HuH-7 (cell line): ENCODE measurements at regions not wholly inside any gene's neighbourhood (a gene's known extent, or its start where the extent isn't known, plus 50 kb on each side); places are given as distances from the start of the nearest gene placed in this dataset.
A peak's percentile ranks its signal among the peaks of the same experiment; 100 is the strongest.

Experiments used
- DNase-seq: peaks from one replicate; pipeline ENCODE4 v3.0.0; 2011; ENCODE audit warnings: low spot score

- no peak for DNase-seq
Measured at GRCh38 chr15:25955628-25956027, 92.5 kb upstream of the ATP10A start.

- DNase-seq = no peak
Measured at GRCh38 chr15:25954398-25954797, 91.3 kb upstream of the ATP10A start.

DNA sequence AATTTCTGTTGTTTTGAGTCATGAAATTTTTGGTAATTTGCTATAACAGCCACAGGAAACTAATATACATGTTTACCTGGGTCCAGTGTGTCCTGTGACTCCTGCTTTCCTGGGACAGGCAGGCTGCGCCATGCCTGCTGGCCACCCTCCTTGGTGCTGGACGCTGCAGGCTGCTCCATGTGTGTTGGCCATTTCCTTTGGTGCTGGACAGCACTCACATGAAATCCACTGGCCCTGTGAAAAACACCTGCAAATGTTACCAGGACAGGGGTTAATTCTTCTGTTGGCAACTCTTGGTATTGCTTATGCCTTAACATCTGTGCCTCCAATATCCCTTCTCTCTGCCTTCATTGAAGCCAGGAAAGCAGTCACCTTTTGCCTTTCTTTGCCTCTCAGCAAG lies 86.9 kb upstream of the ATP10A start:
- no peak for DNase-seq

GRCh38 chr15:25947323-25948314 lies 84.5 kb upstream of the ATP10A start:
- no peak for DNase-seq

GRCh38 chr15:25946241-25946805 lies 83.2 kb upstream of the ATP10A start:
- DNase-seq = no peak

GRCh38 chr15:25944386-25944785 lies 81.3 kb upstream of the ATP10A start:
- no peak for DNase-seq

- no peak for DNase-seq
Measured at GRCh38 chr15:25943831-25944230, 80.7 kb upstream of the ATP10A start.

- no peak for DNase-seq
Measured at GRCh38 chr15:25939122-25939521, 76.0 kb upstream of the ATP10A start.

- DNase-seq = no peak
Measured at GRCh38 chr15:25937796-25938195, 74.7 kb upstream of the ATP10A start.

GRCh38 chr15:25936004-25936403 lies 72.9 kb upstream of the ATP10A start:
- DNase-seq = no peak

- peak; percentile 17 for DNase-seq
Measured at GRCh38 chr15:25933456-25934158, 70.5 kb upstream of the ATP10A start.

- DNase-seq = no peak
Measured at GRCh38 chr15:25932696-25933095, 69.6 kb upstream of the ATP10A start.

- DNase-seq = no peak
Measured at GRCh38 chr15:25931851-25932250, 68.7 kb upstream of the ATP10A start.

DNA sequence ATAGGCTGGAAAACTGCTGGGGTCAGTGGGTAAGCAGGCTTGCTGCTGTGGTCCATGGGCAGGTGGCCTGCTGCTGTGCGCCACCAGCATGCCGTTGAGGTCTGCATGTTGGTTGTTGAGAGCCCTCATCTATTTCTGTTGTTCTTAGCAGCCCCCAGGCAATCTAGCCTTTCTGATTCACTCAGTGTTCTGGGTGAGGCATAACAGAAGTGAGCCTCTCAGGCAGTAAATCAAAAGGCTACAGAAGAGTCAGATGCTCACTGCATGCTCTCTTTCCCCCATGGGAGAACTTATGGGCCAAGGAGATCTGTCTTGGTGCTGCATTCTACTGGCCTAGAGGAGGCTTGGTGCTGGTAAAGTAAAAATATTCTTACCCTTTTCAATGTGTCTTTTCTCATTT lies 67.8 kb upstream of the ATP10A start:
- DNase-seq = no peak
